ENCODE measurements at regions not wholly inside any gene's neighbourhood (a gene's known extent, or its start where the extent isn't known, plus 50 kb on each side); places are given as distances from the start of the nearest gene placed in this dataset.
"Not testable (repeated sequence)": the region's sequence is repeated elsewhere in the genome, so short reads cannot be mapped to it uniquely, and the experiment has no call there.

DNA sequence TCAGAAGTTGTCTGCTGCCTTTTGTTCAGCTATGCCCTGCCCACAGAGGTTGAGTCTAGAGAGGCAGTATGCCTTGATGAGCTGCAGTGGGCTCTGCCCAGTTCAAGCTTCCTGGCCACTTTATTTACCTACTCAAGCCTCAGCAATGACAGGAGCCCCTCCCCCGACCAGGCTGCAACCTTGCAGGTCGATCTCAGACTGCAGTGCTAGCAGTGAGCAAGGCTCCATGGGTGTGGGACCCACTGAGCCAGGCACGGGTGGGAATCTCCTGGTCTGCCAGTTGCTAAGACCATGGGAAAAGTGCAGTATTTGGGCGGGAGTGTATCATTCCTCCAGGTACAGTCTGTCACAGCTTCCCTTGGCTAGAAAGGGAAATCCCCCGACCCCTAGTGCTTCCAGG lies 1554.8 kb downstream of the PCDH9 start:
- TF ChIP-seq, protein P1, sequence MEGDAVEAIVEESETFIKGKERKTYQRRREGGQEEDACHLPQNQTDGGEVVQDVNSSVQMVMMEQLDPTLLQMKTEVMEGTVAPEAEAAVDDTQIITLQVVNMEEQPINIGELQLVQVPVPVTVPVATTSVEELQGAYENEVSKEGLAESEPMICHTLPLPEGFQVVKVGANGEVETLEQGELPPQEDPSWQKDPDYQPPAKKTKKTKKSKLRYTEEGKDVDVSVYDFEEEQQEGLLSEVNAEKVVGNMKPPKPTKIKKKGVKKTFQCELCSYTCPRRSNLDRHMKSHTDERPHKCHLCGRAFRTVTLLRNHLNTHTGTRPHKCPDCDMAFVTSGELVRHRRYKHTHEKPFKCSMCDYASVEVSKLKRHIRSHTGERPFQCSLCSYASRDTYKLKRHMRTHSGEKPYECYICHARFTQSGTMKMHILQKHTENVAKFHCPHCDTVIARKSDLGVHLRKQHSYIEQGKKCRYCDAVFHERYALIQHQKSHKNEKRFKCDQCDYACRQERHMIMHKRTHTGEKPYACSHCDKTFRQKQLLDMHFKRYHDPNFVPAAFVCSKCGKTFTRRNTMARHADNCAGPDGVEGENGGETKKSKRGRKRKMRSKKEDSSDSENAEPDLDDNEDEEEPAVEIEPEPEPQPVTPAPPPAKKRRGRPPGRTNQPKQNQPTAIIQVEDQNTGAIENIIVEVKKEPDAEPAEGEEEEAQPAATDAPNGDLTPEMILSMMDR (IDR thresholded peaks at IDR 0.05), result not testable (repeated sequence)
- not testable (repeated sequence) for TF ChIP-seq POLR2A (IDR thresholded peaks at IDR 0.05)
